ENCODE measurements at regions not wholly inside any gene's neighbourhood (a gene's known extent, or its start where the extent isn't known, plus 50 kb on each side); places are given as distances from the start of the nearest gene placed in this dataset.
"Not testable (repeated sequence)": the region's sequence is repeated elsewhere in the genome, so short reads cannot be mapped to it uniquely, and the experiment has no call there.

DNA sequence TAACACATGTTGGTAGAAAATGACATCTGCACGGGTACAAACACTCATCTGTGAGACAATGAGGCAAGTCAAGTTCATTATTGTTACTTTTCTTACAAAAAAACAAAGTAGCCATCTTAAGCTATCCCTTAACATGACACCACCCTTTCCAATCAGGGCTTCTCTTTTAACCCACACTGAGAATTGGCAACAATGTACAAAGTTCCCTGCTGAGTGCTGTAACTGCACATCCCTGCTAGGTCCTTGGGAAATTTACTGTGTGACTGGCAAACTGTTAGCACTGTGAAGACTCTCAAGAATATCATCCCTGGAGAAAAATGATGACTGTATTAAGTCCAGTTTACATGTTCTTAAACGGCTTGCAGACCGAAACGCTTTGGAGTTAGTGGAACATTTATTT lies 185.8 kb upstream of the PLD5 start:
- no peak for DNase-seq (ENCODE audit: low read depth in 6 of 9, low spot score in 9 of 9)
- 71% methylated on average over 4 of the region's 4 CpGs for WGBS
- Histone ChIP-seq H3K4me1 (ENCODE audit: control insufficient read depth in 2 of 2, insufficient read depth in 2 of 2, low read length in 2 of 2) (no peaks in the 10 kb centered on the region), H3K27me3 (ENCODE audit: control insufficient read depth in 2 of 2, insufficient read depth in 1 of 2, low read length in 1 of 2) (no peaks in the 10 kb centered on the region), H3K9me3 (ENCODE audit: control insufficient read depth in 2 of 2, insufficient read depth in 1 of 2, low read length in 1 of 2) (no peaks in the 10 kb centered on the region), H3K27ac (ENCODE audit: low read depth in 1 of 2, low read length in 1 of 2) (no peak overlapping the region), H3K4me3 (ENCODE audit: low read length in 2 of 2) (no peak overlapping the region), H3K36me3 (ENCODE audit: control insufficient read depth in 2 of 2, insufficient read depth in 2 of 2, low read length in 1 of 2) (no peaks in the 10 kb centered on the region)

DNA sequence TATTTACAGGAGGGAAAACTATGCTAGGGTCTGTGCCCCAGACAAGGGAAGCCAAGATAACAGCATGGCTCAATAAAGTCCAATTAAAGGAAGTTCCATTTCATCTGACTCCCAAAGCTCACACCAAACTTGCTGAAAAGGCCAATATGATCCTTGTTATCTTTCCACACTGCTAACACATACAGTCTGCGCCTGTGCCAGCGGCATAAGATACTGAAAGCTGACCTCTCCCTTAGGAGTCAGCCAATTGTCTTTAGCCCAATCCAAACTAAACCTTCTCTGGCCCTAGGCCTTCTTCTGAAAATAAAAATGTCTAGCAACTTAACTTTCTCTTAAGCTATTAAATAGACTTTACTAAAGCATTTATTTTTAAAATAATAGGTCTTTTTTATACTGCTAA lies 179.0 kb upstream of the PLD5 start:
- H3K4me1 ChIP-seq (ENCODE audit: control insufficient read depth in 2 of 2, insufficient read depth in 2 of 2, low read length in 2 of 2), result no peaks in the 10 kb centered on the region
- H3K4me3 ChIP-seq (ENCODE audit: low read length in 2 of 2), result no peak overlapping the region
- H3K36me3 ChIP-seq (ENCODE audit: control insufficient read depth in 2 of 2, insufficient read depth in 2 of 2, low read length in 1 of 2), result no peaks in the 10 kb centered on the region
- WGBS, result 93% methylated on average over 2 of the region's 2 CpGs
- no peaks in the 10 kb centered on the region for H3K27me3 ChIP-seq (ENCODE audit: control insufficient read depth in 2 of 2, insufficient read depth in 1 of 2, low read length in 1 of 2)
- H3K9me3 ChIP-seq (ENCODE audit: control insufficient read depth in 2 of 2, insufficient read depth in 1 of 2, low read length in 1 of 2), result no peaks in the 10 kb centered on the region
- no peak overlapping the region for H3K27ac ChIP-seq (ENCODE audit: low read depth in 1 of 2, low read length in 1 of 2)
- DNase-seq (ENCODE audit: low read depth in 6 of 9, low spot score in 9 of 9), result no peak

DNA sequence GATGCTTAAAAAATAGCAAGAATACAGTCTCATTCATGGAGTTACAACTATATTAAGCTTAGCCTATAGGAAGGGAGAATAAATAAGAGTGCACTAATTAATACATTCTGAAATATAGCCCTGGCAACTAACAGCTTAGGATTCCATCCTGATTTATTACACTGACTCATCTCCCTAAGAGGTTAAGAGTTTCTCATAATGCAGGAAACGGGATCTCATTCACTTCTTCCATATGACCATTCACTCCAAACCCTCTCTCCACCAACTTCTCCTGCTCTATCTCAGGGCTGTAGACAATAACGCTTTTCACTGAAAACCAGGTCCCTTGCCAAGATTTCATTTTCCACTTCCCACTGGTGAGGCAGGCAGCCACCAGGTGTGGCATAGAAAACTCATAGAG lies 168.5 kb upstream of the PLD5 start:
- Histone ChIP-seq H3K4me1 (ENCODE audit: control insufficient read depth in 2 of 2, insufficient read depth in 2 of 2, low read length in 2 of 2) (no peaks in the 10 kb centered on the region), H3K36me3 (ENCODE audit: control insufficient read depth in 2 of 2, insufficient read depth in 2 of 2, low read length in 1 of 2) (no peaks in the 10 kb centered on the region), H3K27ac (ENCODE audit: low read depth in 1 of 2, low read length in 1 of 2) (no peak overlapping the region), H3K27me3 (ENCODE audit: control insufficient read depth in 2 of 2, insufficient read depth in 1 of 2, low read length in 1 of 2) (no peaks in the 10 kb centered on the region), H3K4me3 (ENCODE audit: low read length in 2 of 2) (no peak overlapping the region), H3K9me3 (ENCODE audit: control insufficient read depth in 2 of 2, insufficient read depth in 1 of 2, low read length in 1 of 2) (no peaks in the 10 kb centered on the region)
- no peak for DNase-seq (ENCODE audit: low read depth in 6 of 9, low spot score in 9 of 9)
- WGBS, result 92% methylated on average over 2 of the region's 2 CpGs

GRCh38 chr1:242691610-242691945 lies 167.1 kb upstream of the PLD5 start:
- Histone ChIP-seq H3K9me3 (ENCODE audit: control insufficient read depth in 2 of 2, insufficient read depth in 1 of 2, low read length in 1 of 2) (no peaks in the 10 kb centered on the region), H3K4me1 (ENCODE audit: control insufficient read depth in 2 of 2, insufficient read depth in 2 of 2, low read length in 2 of 2) (no peaks in the 10 kb centered on the region), H3K27me3 (ENCODE audit: control insufficient read depth in 2 of 2, insufficient read depth in 1 of 2, low read length in 1 of 2) (no peaks in the 10 kb centered on the region), H3K4me3 (ENCODE audit: low read length in 2 of 2) (no peak overlapping the region), H3K36me3 (ENCODE audit: control insufficient read depth in 2 of 2, insufficient read depth in 2 of 2, low read length in 1 of 2) (no peaks in the 10 kb centered on the region), H3K27ac (ENCODE audit: low read depth in 1 of 2, low read length in 1 of 2) (no peak overlapping the region)
- 75% methylated on average over 2 of the region's 2 CpGs for WGBS
- no peak for DNase-seq (ENCODE audit: low read depth in 6 of 9, low spot score in 9 of 9)

- no peaks in the 10 kb centered on the region for H3K36me3 ChIP-seq (ENCODE audit: control insufficient read depth in 2 of 2, insufficient read depth in 2 of 2, low read length in 1 of 2)
- no peak for DNase-seq (ENCODE audit: low read depth in 6 of 9, low spot score in 9 of 9)
- no peak overlapping the region for H3K4me3 ChIP-seq (ENCODE audit: low read length in 2 of 2)
- H3K27ac ChIP-seq (ENCODE audit: low read depth in 1 of 2, low read length in 1 of 2), result no peak overlapping the region
- H3K4me1 ChIP-seq (ENCODE audit: control insufficient read depth in 2 of 2, insufficient read depth in 2 of 2, low read length in 2 of 2), result no peaks in the 10 kb centered on the region
- no peaks in the 10 kb centered on the region for H3K27me3 ChIP-seq (ENCODE audit: control insufficient read depth in 2 of 2, insufficient read depth in 1 of 2, low read length in 1 of 2)
- H3K9me3 ChIP-seq (ENCODE audit: control insufficient read depth in 2 of 2, insufficient read depth in 1 of 2, low read length in 1 of 2), result no peaks in the 10 kb centered on the region
- WGBS, result 87% methylated on average over 8 of the region's 8 CpGs
These were observed 166.5 kb upstream of the PLD5 start for GRCh38 chr1:242690849-242691609.

DNA sequence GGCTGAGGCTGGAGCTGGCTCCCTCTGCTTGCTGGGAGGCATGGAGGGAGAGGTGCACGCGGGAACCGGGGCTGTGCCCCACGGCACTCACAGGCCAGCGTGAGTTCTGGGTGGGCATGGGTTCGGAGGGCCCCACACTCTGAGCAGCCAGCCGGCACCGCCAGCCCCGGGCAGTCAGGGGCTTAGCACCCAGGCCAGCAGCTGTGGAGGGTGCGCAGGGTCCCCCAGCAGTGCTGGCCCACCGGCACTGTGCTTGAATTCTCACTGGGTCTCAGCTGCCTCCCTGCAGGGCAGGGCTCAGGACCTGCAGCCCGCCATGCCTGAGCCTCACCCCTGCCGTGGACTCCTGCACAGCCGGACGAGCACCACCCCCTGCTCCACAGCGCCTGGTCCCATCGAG lies 164.9 kb upstream of the PLD5 start:
- Histone ChIP-seq H3K4me3 (ENCODE audit: low read length in 2 of 2) (no peak overlapping the region), H3K9me3 (ENCODE audit: control insufficient read depth in 2 of 2, insufficient read depth in 1 of 2, low read length in 1 of 2) (no peaks in the 10 kb centered on the region), H3K27ac (ENCODE audit: low read depth in 1 of 2, low read length in 1 of 2) (no peak overlapping the region), H3K27me3 (ENCODE audit: control insufficient read depth in 2 of 2, insufficient read depth in 1 of 2, low read length in 1 of 2) (no peaks in the 10 kb centered on the region), H3K4me1 (ENCODE audit: control insufficient read depth in 2 of 2, insufficient read depth in 2 of 2, low read length in 2 of 2) (no peaks in the 10 kb centered on the region), H3K36me3 (ENCODE audit: control insufficient read depth in 2 of 2, insufficient read depth in 2 of 2, low read length in 1 of 2) (no peaks in the 10 kb centered on the region)
- DNase-seq (ENCODE audit: low read depth in 6 of 9, low spot score in 9 of 9), result no peak
- 83% methylated on average over 17 of the region's 17 CpGs for WGBS

DNA sequence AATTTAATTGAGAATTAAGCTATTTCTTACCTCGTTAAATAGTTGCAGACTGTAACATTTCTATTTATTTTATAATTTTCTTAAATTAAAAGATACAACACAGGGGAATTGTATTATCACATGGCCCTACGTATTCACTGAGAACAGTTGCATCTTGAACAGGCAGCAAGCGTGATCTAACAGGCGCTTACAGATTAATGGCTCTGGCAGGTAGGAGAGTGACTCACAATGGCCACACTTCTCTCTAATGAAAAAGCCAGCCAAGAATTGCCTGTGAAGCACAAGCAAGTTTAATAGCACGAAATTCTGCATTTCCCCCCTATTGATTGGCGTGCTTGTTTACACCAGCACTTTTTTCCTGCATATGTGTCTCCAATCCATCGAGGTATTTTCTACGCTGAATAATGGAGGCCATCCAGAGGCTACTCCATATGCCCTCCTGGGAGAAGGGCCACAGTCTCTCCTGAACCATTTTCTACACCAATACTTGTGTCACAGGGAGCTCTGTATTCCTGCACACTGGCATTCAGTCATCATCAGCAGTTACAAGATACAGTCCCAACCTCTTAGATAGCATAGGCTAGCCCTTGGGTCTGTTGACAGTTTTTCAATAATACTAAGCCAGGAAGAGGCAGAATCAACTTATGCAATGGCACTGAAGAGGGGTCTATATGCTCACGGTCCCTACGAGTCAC lies 150.6 kb upstream of the PLD5 start:
- Histone ChIP-seq H3K36me3 (ENCODE audit: control insufficient read depth in 2 of 2, insufficient read depth in 2 of 2, low read length in 1 of 2) (no peaks in the 10 kb centered on the region), H3K4me3 (ENCODE audit: low read length in 2 of 2) (no peak overlapping the region), H3K27ac (ENCODE audit: low read depth in 1 of 2, low read length in 1 of 2) (no peak overlapping the region), H3K4me1 (ENCODE audit: control insufficient read depth in 2 of 2, insufficient read depth in 2 of 2, low read length in 2 of 2) (no peaks in the 10 kb centered on the region), H3K27me3 (ENCODE audit: control insufficient read depth in 2 of 2, insufficient read depth in 1 of 2, low read length in 1 of 2) (no peaks in the 10 kb centered on the region), H3K9me3 (ENCODE audit: control insufficient read depth in 2 of 2, insufficient read depth in 1 of 2, low read length in 1 of 2) (no peaks in the 10 kb centered on the region)
- WGBS, result 81% methylated on average over 10 of the region's 10 CpGs
- no peak for DNase-seq (ENCODE audit: low read depth in 6 of 9, low spot score in 9 of 9)

GRCh38 chr1:242673652-242674051 lies 149.2 kb upstream of the PLD5 start:
- Histone ChIP-seq H3K9me3 (ENCODE audit: control insufficient read depth in 2 of 2, insufficient read depth in 1 of 2, low read length in 1 of 2) (no peaks in the 10 kb centered on the region), H3K36me3 (ENCODE audit: control insufficient read depth in 2 of 2, insufficient read depth in 2 of 2, low read length in 1 of 2) (no peaks in the 10 kb centered on the region), H3K4me1 (ENCODE audit: control insufficient read depth in 2 of 2, insufficient read depth in 2 of 2, low read length in 2 of 2) (no peaks in the 10 kb centered on the region), H3K4me3 (ENCODE audit: low read length in 2 of 2) (no peak overlapping the region), H3K27me3 (ENCODE audit: control insufficient read depth in 2 of 2, insufficient read depth in 1 of 2, low read length in 1 of 2) (no peaks in the 10 kb centered on the region), H3K27ac (ENCODE audit: low read depth in 1 of 2, low read length in 1 of 2) (no peak overlapping the region)
- no peak for DNase-seq (ENCODE audit: low read depth in 6 of 9, low spot score in 9 of 9)
- 90% methylated on average over 2 of the region's 2 CpGs for WGBS

- not testable (repeated sequence) for H3K27ac ChIP-seq (ENCODE audit: low read depth in 1 of 2, low read length in 1 of 2); H3K27me3 ChIP-seq (ENCODE audit: control insufficient read depth in 2 of 2, insufficient read depth in 1 of 2, low read length in 1 of 2); H3K4me3 ChIP-seq (ENCODE audit: low read length in 2 of 2); H3K36me3 ChIP-seq (ENCODE audit: control insufficient read depth in 2 of 2, insufficient read depth in 2 of 2, low read length in 1 of 2); H3K4me1 ChIP-seq (ENCODE audit: control insufficient read depth in 2 of 2, insufficient read depth in 2 of 2, low read length in 2 of 2); DNase-seq (ENCODE audit: low read depth in 6 of 9, low spot score in 9 of 9); H3K9me3 ChIP-seq (ENCODE audit: control insufficient read depth in 2 of 2, insufficient read depth in 1 of 2, low read length in 1 of 2)
- 96% methylated on average over 4 of the region's 4 CpGs for WGBS
These were observed 148.7 kb upstream of the PLD5 start for GRCh38 chr1:242673165-242673564.
